Retina (tissue), 1 donor: ENCODE measurements at regions not wholly inside any gene's neighbourhood (a gene's known extent, or its start where the extent isn't known, plus 50 kb on each side); places are given as distances from the start of the nearest gene placed in this dataset.

ENCODE experiments used
- DNase-seq: peaks from one replicate; pipeline ENCODE4 v3.0.0-alpha.2; 2016

DNA sequence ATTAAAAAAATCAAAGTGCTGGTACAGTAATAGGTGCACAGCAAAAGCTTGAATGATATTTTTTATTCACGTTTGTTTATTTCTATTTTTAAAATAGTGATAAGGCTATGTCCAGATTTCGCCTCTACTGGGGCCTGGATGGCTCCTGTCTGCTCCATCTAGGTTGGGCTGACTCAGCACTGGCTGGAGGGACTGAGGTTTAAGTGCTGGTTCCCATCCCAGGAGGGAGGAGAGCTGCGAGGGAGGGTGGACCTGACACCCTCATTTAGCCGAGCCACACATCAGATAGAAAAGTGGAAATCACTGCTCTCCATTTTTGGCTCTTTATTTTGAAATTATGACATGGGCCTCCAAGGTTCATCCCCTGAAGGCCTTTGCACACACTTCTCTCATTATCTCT lies 95.4 kb upstream of the AGBL1 start:
- DNase-seq = no peak

DNA sequence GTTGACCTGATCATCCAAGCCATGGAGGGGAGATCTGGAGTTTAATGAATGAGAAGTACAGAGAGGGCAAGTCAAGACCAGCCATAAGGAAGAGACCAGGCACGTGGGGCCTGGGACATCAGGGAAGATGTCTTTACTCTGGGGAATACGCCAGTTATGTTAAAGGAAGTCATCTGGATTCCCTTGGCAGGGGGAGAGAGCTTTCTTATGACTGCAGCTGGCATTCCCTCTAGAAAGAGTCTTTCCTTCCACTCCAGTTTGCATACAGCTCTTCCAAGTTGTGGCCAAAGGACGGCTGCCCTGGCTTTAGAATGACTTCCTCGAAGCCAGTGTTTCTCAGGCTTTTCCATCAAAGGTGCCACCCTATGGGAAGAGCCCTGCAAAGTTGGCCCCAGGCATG lies 93.6 kb upstream of the AGBL1 start:
- DNase-seq = no peak

DNA sequence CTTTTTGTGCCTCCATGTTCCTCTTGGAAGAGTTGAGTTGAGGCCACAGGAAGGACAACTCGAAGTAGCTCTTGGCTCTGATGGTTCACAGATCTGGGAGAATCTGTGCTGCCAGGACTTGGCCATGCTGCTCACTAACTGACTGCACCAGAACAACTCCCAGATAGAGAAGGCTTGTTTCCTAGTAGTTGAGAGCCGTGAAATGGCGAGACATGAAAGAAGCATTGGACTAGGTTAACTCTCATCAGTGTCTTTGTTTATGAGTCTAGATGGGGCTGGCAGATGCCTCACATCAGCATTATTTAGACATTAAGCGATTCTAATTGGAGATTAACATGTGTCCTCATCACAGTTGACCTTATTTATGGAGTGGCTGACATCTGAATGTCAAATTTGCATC lies 92.9 kb upstream of the AGBL1 start:
- no peak for DNase-seq

DNA sequence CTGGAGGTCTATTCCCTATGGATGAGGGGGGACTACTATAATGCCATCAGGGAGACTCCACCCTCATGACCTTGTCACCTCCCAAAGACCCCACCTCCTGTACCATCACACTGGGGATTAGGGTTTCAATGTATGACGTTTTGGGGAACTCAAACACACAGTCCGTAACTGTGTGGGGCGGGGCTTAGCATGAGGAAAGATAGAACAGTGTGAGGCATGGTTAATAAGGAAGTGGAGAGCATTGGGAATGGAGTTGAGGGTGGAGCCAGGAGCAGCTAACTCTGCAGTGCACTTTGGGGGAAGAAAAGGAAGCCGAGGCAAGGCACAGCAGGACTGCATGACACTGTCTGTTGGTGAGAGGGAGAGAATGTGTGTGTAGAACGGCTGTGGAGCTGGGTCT lies 90.9 kb upstream of the AGBL1 start:
- DNase-seq = no peak

DNA sequence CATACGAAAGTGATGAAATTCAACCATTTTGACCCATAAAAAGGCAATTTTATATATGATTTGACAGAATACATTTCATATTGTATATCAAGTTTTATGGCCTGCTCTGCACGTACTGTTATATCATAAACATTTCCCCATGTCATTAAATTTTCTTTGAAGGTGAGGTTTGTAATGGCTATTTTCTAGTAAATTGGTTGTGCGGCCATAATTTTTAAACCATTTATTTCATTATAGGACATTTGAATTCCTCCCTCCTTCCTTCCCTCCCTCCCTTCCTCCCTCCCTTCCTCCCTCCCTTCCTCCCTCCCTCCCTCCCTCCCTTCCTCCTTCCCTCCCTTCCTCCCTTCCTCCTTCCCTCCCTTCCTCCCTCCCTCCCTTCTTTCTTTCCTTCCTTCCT lies 87.4 kb upstream of the AGBL1 start:
- DNase-seq = no peak

- DNase-seq = no peak
Measured at GRCh38 chr15:85993116-85993515, 86.6 kb upstream of the AGBL1 start.

- DNase-seq = no peak
Measured at GRCh38 chr15:85997618-85998017, 82.1 kb upstream of the AGBL1 start.

DNA sequence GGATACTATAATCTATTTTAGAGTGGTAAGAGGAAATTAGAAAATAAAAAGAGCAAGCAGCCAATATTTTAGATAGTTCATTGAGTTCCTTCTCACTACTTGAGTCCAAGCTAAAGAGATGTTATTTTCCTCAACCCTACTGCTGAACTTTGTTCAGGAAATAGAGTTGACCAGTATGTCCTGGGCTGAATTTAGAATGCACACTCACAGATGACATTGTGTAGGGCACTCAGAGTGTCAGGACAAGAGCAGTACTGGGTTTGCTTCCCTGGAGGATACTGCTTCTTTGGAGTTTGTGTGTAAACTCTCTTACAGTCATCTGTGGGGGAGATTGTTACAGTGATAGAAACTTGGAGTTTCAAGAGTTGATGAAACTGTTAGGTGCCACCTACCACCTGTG lies 80.0 kb upstream of the AGBL1 start:
- no peak for DNase-seq

- DNase-seq = no peak
Measured at GRCh38 chr15:86001200-86001599, 78.5 kb upstream of the AGBL1 start.

DNA sequence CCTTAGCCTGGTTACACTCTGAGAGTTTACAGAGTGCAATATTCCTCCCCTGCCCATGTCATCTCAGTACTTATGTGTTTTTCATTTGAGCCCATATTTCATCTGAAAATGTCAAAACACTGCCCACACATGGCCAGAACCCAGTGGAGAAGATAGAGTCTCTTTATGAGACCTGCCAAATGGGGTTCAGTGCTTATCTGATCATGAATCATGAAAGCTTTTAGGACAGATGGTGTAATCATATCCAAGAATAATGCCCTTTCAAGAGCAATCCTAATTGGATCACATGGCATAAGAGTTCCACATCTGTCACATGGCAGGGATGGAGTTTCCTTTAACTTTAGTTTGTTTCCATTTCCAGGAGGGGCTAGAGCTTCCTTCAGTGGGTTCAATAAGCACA lies 77.2 kb upstream of the AGBL1 start:
- DNase-seq = no peak

DNA sequence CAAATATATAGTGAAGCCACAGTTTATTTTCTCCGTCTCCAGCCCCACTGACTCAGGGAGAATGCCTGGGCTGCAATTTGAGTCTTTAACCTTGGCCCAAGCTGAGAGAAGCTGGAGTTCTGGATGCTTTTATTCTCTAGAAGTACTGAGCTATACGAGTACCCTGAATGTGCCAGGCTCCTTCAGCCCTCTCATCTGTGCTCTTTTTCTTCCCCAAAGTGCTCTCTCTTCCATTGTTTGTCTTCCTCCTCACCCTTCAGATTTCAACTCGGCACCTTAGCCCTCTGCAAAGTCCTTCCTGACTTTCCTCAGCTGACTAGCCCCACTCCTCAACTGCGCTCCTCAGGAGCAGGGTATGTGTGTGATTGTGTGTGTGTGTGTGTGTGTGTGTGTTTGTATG lies 75.6 kb upstream of the AGBL1 start:
- DNase-seq = no peak

DNA sequence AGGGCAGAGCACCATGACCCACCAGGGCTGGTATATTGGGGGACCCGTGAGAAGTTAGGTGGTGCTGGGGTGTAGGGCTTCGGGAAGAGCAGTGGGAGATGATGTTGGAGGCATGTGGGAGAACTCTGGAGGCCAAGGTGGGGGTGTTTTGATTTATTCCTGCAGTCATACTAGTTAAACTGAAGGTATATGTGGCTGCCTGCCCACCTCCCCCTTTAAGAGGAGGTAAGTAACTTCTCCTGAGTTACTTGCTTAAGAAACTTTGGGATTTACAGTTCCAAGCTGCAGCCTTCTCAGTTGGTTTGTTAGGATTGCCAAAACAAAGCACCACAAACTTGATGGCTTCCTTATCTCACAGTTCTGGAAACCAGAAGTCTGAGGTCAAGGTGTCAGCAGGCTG lies 73.1 kb upstream of the AGBL1 start:
- DNase-seq = no peak

- DNase-seq = no peak
Measured at GRCh38 chr15:86009727-86010126, 69.9 kb upstream of the AGBL1 start.

- DNase-seq = peak; percentile 11
Measured at GRCh38 chr15:86010398-86010797, 69.3 kb upstream of the AGBL1 start.

DNA sequence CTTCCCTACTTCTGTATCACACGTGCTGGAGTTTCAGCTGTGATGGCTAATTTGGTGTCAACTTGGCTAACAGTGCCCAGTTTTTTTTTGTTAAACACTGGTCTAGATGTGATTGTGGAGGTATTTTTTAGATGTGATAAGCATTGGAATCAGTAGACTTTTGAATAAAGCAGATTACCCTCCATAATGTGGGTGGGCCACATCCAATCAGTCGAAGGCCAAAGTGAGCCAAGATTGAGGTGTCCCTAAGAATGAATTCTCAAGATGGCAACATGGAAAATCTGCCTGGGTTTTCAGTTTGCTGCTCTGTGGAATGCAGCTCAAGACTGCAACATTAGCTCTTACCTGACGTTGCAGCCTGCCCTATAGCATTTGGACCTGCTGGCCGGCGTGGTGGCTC lies 68.8 kb upstream of the AGBL1 start:
- no peak for DNase-seq

GRCh38 chr15:86014016-86014415 lies 65.7 kb upstream of the AGBL1 start:
- peak; percentile 54 for DNase-seq

DNA sequence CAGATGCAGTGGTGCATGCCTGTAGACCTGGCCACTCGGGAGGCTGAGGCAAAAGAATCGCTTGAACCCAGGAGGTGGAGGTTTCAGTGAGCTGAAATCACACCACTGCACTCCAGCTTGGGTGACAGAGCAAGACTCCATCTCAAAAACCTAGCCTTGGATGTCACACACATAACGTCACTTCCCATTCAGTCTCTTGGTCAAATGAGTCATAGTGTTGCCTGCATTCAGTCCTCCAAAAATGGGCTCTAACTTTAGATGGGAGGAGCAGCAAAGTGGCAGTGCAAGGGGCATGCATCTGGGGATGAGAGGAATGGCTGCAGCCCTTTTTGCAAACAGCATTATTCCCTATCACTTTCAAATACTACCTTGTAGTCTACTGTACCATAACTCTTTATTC lies 62.9 kb upstream of the AGBL1 start:
- no peak for DNase-seq

DNA sequence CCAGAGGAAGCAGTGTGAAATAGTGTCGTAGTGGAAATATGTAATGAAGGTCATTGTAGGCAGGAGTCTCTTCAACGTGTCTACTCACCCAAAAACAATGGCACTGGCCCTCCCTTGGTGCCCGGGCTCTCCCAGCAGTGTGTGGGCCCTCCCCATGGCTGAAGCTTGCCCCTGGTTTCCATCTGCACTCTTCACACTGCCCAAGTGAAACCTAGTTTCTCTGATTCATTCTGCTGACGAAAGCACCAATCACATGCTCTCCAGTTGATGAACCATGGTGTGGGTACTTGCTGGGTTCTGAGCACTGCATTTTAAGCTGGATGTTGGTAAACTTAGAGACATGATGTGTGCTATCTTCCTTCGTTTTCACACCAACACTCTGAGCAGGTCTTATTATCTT lies 61.0 kb upstream of the AGBL1 start:
- DNase-seq = no peak

- no peak for DNase-seq
Measured at GRCh38 chr15:86021281-86022264, 58.1 kb upstream of the AGBL1 start.

DNA sequence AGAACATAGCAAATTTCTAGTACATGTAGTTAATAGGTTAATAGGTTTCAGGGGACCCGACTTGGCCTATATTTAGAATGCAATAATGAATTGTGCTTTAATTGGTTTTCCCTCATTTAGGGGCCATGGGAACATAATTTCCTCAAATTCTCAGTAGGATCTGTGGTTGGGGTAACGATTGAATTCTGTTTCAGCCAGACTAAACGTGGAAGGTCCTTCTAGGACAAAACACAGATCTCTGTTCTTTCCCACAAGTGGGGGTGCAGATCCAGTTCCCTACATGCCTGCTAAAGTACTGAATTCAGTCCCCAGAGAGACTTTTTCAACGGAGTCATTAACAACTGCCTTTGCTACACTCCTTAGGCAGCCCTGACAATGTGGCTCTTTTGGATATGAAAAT lies 50.7 kb upstream of the AGBL1 start:
- DNase-seq = no peak
